ENCODE measurements at regions not wholly inside any gene's neighbourhood (a gene's known extent, or its start where the extent isn't known, plus 50 kb on each side); places are given as distances from the start of the nearest gene placed in this dataset.

- TF ChIP-seq CTCF (IDR thresholded peaks at IDR 0.05; ENCODE audit: low read length) (no peak), EZH2 (IDR thresholded peaks at IDR 0.05; ENCODE audit: borderline replicate concordance, low read length) (no peak)
These were observed 494.0 kb upstream of the MYT1L start for GRCh38 chr2:2825062-2825461.
